H1 (cell line): ENCODE measurements at regions not wholly inside any gene's neighbourhood (a gene's known extent, or its start where the extent isn't known, plus 50 kb on each side); places are given as distances from the start of the nearest gene placed in this dataset.

Experiments used
- CTCF ChIA-PET: fragments of 300-600 bp; sonication (Branson Sonifier 250); formaldehyde crosslinking; loops from one replicate; lab custom pipeline; 2021; ENCODE audit not compliant: partially characterized antibody; lab: Charles Lee
- POLR2A ChIA-PET: fragments of 300-600 bp; sonication (Branson Sonifier 250); formaldehyde crosslinking; loops from one replicate; lab custom pipeline; 2021; ENCODE audit warnings: inconsistent platforms; ENCODE audit not compliant: partially characterized antibody; lab: Charles Lee
- DNase-seq, 2 experiments: peaks; one replicate each; pipeline versions ENCODE4 v3.0.0 to v3.0.0-alpha.2; 2010 to 2022; ENCODE audit warnings: low spot score in 2 of 2, low read depth in 1 of 2, mixed read lengths in 1 of 2
- FAIRE-seq: peaks from 2 replicates; lab custom pipeline; 2011; peaks lifted over from hg19 to GRCh38; lab: Jason Lieb, UNC
- H2AFZ ChIP-seq: 2 replicates; pipeline ENCODE4 v1.8.1; 2012; ENCODE audit warnings: low read length, inconsistent platforms
- H2AK5ac ChIP-seq: 2 replicates; pipeline ENCODE4 v1.6.1; 2013; ENCODE audit warnings: low read depth, low read length
- H2BK120ac ChIP-seq: replicated peaks from 2 replicates; pipeline ENCODE3; 2013; ENCODE audit warnings: low read depth, low read length, inconsistent platforms
- H2BK12ac ChIP-seq: 2 replicates; pipeline ENCODE4 v1.6.1; 2013; ENCODE audit warnings: low read depth, low read length
- H2BK15ac ChIP-seq: 2 replicates; pipeline ENCODE4 v1.6.1; 2013; ENCODE audit warnings: low read length
- H2BK20ac ChIP-seq: 2 replicates; pipeline ENCODE4 v1.6.1; 2013; ENCODE audit warnings: low read length
- H2BK5ac ChIP-seq: 2 replicates; pipeline ENCODE4 v1.6.1; 2013; ENCODE audit warnings: low read depth, low read length
- H3K14ac ChIP-seq: 2 replicates; pipeline ENCODE4 v1.6.1; 2013; ENCODE audit warnings: inconsistent platforms; ENCODE audit not compliant: insufficient read length
- H3K18ac ChIP-seq: 2 replicates; pipeline ENCODE4 v1.6.1; 2013; ENCODE audit warnings: low read length; ENCODE audit errors: extremely low read depth
- H3K23ac ChIP-seq: 2 replicates; pipeline ENCODE4 v1.6.1; 2013; ENCODE audit warnings: inconsistent platforms; ENCODE audit not compliant: insufficient read length
- H3K23me2 ChIP-seq: 2 replicates; pipeline ENCODE4 v1.6.1; 2013; ENCODE audit warnings: low read depth, low read length
- H3K27ac ChIP-seq: 2 replicates; pipeline ENCODE4 v1.6.1; 2011; ENCODE audit warnings: low read depth, low read length, inconsistent platforms
- H3K27me3 ChIP-seq, 4 experiments: replicated peaks in 1 of 4; 1 replicate in 1 of 4; 2 replicates in 3 of 4; pipeline versions ENCODE4 v1.6.1 to v1.8.1; 2011 to 2013; ENCODE audit warnings: low read length in 3 of 4, mild to moderate bottlenecking in 3 of 4, inconsistent platforms in 2 of 4, mixed read lengths in 2 of 4, moderate library complexity in 1 of 4; ENCODE audit not compliant: control insufficient read depth in 3 of 4, insufficient read depth in 3 of 4; ENCODE audit errors: extremely low read depth in 1 of 4
- H3K36me3 ChIP-seq, 4 experiments: 2 replicates each; pipeline versions ENCODE4 v1.6.1 to v1.8.1; 2011 to 2013; ENCODE audit warnings: mild to moderate bottlenecking in 4 of 4, low read length in 3 of 4, moderate library complexity in 2 of 4, control low read depth in 1 of 4, inconsistent platforms in 1 of 4; ENCODE audit not compliant: insufficient read depth in 4 of 4, control insufficient read depth in 2 of 4
- H3K4ac ChIP-seq: replicated peaks from 2 replicates; pipeline ENCODE3; 2013; ENCODE audit warnings: low read length, low read depth, mixed read lengths, inconsistent platforms; ENCODE audit not compliant: insufficient read length
- H3K4me1 ChIP-seq, 4 experiments: replicated peaks in 1 of 4; 1 replicate in 1 of 4; 2 replicates in 3 of 4; pipeline versions ENCODE4 v1.6.1 to v1.8.1; 2011 to 2013; ENCODE audit warnings: low read length in 3 of 4, inconsistent platforms in 2 of 4, mixed read lengths in 1 of 4; ENCODE audit not compliant: insufficient read depth in 4 of 4, control insufficient read depth in 3 of 4
- H3K4me2 ChIP-seq, 2 experiments: 2 replicates each; pipeline versions ENCODE4 v1.6.1 to v1.8.1; 2011 to 2013; ENCODE audit warnings: low read depth in 2 of 2, low read length in 2 of 2, control low read depth in 1 of 2, inconsistent platforms in 1 of 2, mild to moderate bottlenecking in 1 of 2; ENCODE audit not compliant: insufficient read depth in 1 of 2
- H3K4me3 ChIP-seq, 4 experiments: fragments of 200-600, 300-600 bp in 1 of 4; sonication (generic), shearing (Covaris generic), sonication (Bioruptor Twin) in 1 of 4; 2 replicates each; pipeline versions ENCODE4 v1.5.1 to v1.8.1; 2011 to 2016; ENCODE audit warnings: low read length in 4 of 4, low read depth in 3 of 4, control low read depth in 2 of 4, inconsistent platforms in 2 of 4, mild to moderate bottlenecking in 2 of 4, mixed read lengths in 1 of 4, moderate library complexity in 1 of 4; ENCODE audit not compliant: insufficient read depth in 2 of 4; ENCODE audit errors: extremely low read depth in 1 of 4
- H3K56ac ChIP-seq: replicated peaks from 2 replicates; pipeline ENCODE3; 2013; ENCODE audit warnings: low read depth, mild to moderate bottlenecking, mixed read lengths, low read length, inconsistent platforms; ENCODE audit not compliant: insufficient read length
- H3K79me1 ChIP-seq: 2 replicates; pipeline ENCODE4 v1.6.1; 2013; ENCODE audit warnings: low read depth, low read length, control low read depth
- H3K79me2 ChIP-seq, 2 experiments: 2 replicates each; pipeline versions ENCODE4 v1.6.1 to v1.8.1; 2012 to 2013; ENCODE audit warnings: low read length in 2 of 2, mild to moderate bottlenecking in 2 of 2, inconsistent platforms in 1 of 2; ENCODE audit not compliant: insufficient read depth in 2 of 2, control insufficient read depth in 1 of 2
- H3K9ac ChIP-seq, 4 experiments: replicated peaks in 1 of 4; 1 replicate in 1 of 4; 2 replicates in 3 of 4; pipeline versions ENCODE4 v1.6.1 to v1.8.1; 2011 to 2013; ENCODE audit warnings: low read depth in 3 of 4, low read length in 3 of 4, control low read depth in 2 of 4, mild to moderate bottlenecking in 2 of 4, moderate library complexity in 2 of 4, inconsistent platforms in 1 of 4; ENCODE audit errors: extremely low read depth in 1 of 4
- H3K9me3 ChIP-seq, 2 experiments: 2 replicates each; pipeline versions ENCODE4 v1.6.1 to v1.8.1; 2012 to 2013; ENCODE audit warnings: mild to moderate bottlenecking in 2 of 2, moderate library complexity in 2 of 2, control low read depth in 1 of 2, inconsistent platforms in 1 of 2, low read depth in 1 of 2, low read length in 1 of 2, mixed read lengths in 1 of 2; ENCODE audit not compliant: insufficient read depth in 2 of 2
- H4K20me1 ChIP-seq, 2 experiments: replicated peaks in 1 of 2; 2 replicates each; pipeline versions ENCODE3 to v1.8.1; 2011 to 2013; ENCODE audit warnings: inconsistent platforms in 2 of 2, low read length in 2 of 2, mild to moderate bottlenecking in 1 of 2; ENCODE audit not compliant: insufficient read depth in 2 of 2, control insufficient read depth in 1 of 2
- H4K5ac ChIP-seq: 2 replicates; pipeline ENCODE4 v1.6.1; 2013; ENCODE audit warnings: low read length, low read depth, mixed read lengths, inconsistent platforms; ENCODE audit not compliant: insufficient read length
- H4K8ac ChIP-seq: 2 replicates; pipeline ENCODE4 v1.8.0; 2013; ENCODE audit warnings: mild to moderate bottlenecking, moderate library complexity, low read length, inconsistent platforms; ENCODE audit not compliant: insufficient read depth; ENCODE audit errors: extremely low read depth
- H4K91ac ChIP-seq: replicated peaks from 2 replicates; pipeline ENCODE3; 2013; ENCODE audit warnings: low read length, mixed read lengths, inconsistent platforms; ENCODE audit not compliant: insufficient read length
- JUN ChIP-seq: IDR thresholded peaks from 2 replicates; pipeline ENCODE4 v1.6.1; 2011; ENCODE audit warnings: low read depth, mild to moderate bottlenecking, improper control_type of control experiment, low read length
- NANOG ChIP-seq: IDR thresholded peaks from 2 replicates; pipeline ENCODE4 v1.6.1; 2011; ENCODE audit warnings: low read length, low read depth, mild to moderate bottlenecking, inconsistent platforms; ENCODE audit not compliant: insufficient read depth, poor library complexity, severe bottlenecking
- NRF1 ChIP-seq: IDR thresholded peaks from 2 replicates; pipeline ENCODE4 v1.6.1; 2011; ENCODE audit warnings: mild to moderate bottlenecking, low read depth, low read length, improper control_type of control experiment
- WGBS, 2 experiments: shearing (Covaris generic) in 1 of 2; methylation state at CpG; one replicate each; pipeline versions ENCODE4 v1.1.6 to v1.1.7; 2013 to 2015; ENCODE audit warnings: low lambda C conversion rate in 2 of 2, mixed read lengths in 2 of 2, inconsistent platforms in 1 of 2, low coverage in 1 of 2, missing lambda C conversion rate in 1 of 2; ENCODE audit not compliant: insufficient replicate concordance in 2 of 2, insufficient coverage in 1 of 2, insufficient read length in 1 of 2; ENCODE audit errors: extremely low coverage in 1 of 2, missing lambda C conversion rate in 1 of 2; 5-methylcytosine and 5-hydroxymethylcytosine counted together

- H4K8ac ChIP-seq: no peak overlapping the region; the same call in 1 of the 2 replicates
- H3K4me3 ChIP-seq: no peak overlapping the region
- H3K14ac ChIP-seq: no peak overlapping the region
- no peaks in the 10 kb centered on the region for H3K79me1 ChIP-seq
- H2BK120ac ChIP-seq: no peak overlapping the region
- H3K4me2 ChIP-seq: no peak overlapping the region
- 87% methylated on average over 9 of the region's 9 CpGs; no CpG with 5 or more reads in 1 of the 2 experiments for WGBS, 2 experiments
- no peak overlapping the region for H2AK5ac ChIP-seq
- H3K56ac ChIP-seq: no peak overlapping the region
- DNase-seq (no peak), FAIRE-seq (no peak)
- no peak overlapping the region for H4K5ac ChIP-seq
- no peak overlapping the region for H3K4ac ChIP-seq
- no peaks in the 10 kb centered on the region; a peak in 1 of 7 replicates for H3K27me3 ChIP-seq
- H2AFZ ChIP-seq: peak overlapping the region; percentile 39; the same call in 1 of the 2 replicates
- ChIA-PET CTCF (interaction anchor here (0.5 to 3.4 kb wide), 7 partner anchors 11 to 65 kb away, joined by 3 to 15 read pairs (median 4); no protein-coding TSS in a partner anchor), POLR2A (no interaction called here)
- no peak overlapping the region for H3K23ac ChIP-seq
- no peak overlapping the region for H3K27ac ChIP-seq
- H2BK12ac ChIP-seq: no peak overlapping the region
- no peaks in the 10 kb centered on the region for H3K79me2 ChIP-seq
- no peak overlapping the region for H2BK5ac ChIP-seq
- no peak overlapping the region for H3K18ac ChIP-seq
- H4K91ac ChIP-seq: no peak overlapping the region
- H2BK15ac ChIP-seq: no peak overlapping the region
- no peak overlapping the region for H3K9ac ChIP-seq
- H3K4me1 ChIP-seq: no peaks in the 10 kb centered on the region; a peak in 1 of 7 replicates
- no peaks in the 10 kb centered on the region for H3K23me2 ChIP-seq
- H4K20me1 ChIP-seq: no peaks in the 10 kb centered on the region
- no peaks in the 10 kb centered on the region for H3K9me3 ChIP-seq
- TF ChIP-seq NANOG (no peak), NRF1 (no peak), JUN (no peak)
- no peak overlapping the region for H2BK20ac ChIP-seq
- no peaks in the 10 kb centered on the region for H3K36me3 ChIP-seq
Observed at GRCh38 chr11:115623021-115623451, 118.8 kb upstream of the CADM1 start.
